ENCODE measurements at regions not wholly inside any gene's neighbourhood (a gene's known extent, or its start where the extent isn't known, plus 50 kb on each side); places are given as distances from the start of the nearest gene placed in this dataset.

DNA sequence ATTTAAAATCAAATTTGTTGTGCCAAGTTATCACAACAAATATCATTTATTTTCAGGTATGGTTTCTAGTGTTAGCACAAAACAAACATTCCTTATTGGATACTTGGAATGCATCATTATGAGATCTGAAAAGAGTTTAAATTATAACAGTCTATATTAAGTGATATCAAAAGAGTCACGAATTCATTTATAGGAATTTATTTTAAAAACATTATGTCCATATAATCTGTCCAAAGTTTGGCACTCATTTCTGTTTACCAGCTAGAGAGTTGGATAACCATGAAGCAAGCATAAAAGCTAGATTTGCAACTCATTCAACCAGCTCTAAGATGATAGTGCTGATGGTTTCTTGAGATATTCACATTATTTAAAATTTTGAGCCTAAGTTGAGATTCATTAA is 453.2 kb downstream of the DOK5 start:
- no peak overlapping the region for H2AFZ ChIP-seq
- ATAC-seq = no peak

More for the DNA sequence above, 453.2 kb downstream of the DOK5 start:
- Histone ChIP-seq H3K27me3 (ENCODE audit: insufficient read depth) (no peaks in the 10 kb centered on the region), H3K27ac (ENCODE audit: low read depth) (no peak overlapping the region), H3K9me2 (ENCODE audit: insufficient read depth) (no peaks in the 10 kb centered on the region), H3F3A (replicated peaks; ENCODE audit: low read depth) (no peaks in the 10 kb centered on the region), H4K20me1 (replicated peaks; ENCODE audit: insufficient read depth) (no peaks in the 10 kb centered on the region), H3K4me3 (no peak overlapping the region), H3K4me2 (no peak overlapping the region), H3K4me1 (ENCODE audit: insufficient read depth) (no peaks in the 10 kb centered on the region), H3K79me2 (replicated peaks; ENCODE audit: insufficient read depth) (no peaks in the 10 kb centered on the region), H3K36me3 (ENCODE audit: insufficient read depth) (peaks cover 9% of the 10 kb centered on the region; the same call in 1 of the 2 replicates)
- no peak overlapping the region for H3K27ac Mint-ChIP-seq
- H3K27me3 Mint-ChIP-seq (ENCODE audit: insufficient read depth, low read depth, poor library complexity) = peaks cover 2% of the 10 kb centered on the region
- TF ChIP-seq, protein P1, sequence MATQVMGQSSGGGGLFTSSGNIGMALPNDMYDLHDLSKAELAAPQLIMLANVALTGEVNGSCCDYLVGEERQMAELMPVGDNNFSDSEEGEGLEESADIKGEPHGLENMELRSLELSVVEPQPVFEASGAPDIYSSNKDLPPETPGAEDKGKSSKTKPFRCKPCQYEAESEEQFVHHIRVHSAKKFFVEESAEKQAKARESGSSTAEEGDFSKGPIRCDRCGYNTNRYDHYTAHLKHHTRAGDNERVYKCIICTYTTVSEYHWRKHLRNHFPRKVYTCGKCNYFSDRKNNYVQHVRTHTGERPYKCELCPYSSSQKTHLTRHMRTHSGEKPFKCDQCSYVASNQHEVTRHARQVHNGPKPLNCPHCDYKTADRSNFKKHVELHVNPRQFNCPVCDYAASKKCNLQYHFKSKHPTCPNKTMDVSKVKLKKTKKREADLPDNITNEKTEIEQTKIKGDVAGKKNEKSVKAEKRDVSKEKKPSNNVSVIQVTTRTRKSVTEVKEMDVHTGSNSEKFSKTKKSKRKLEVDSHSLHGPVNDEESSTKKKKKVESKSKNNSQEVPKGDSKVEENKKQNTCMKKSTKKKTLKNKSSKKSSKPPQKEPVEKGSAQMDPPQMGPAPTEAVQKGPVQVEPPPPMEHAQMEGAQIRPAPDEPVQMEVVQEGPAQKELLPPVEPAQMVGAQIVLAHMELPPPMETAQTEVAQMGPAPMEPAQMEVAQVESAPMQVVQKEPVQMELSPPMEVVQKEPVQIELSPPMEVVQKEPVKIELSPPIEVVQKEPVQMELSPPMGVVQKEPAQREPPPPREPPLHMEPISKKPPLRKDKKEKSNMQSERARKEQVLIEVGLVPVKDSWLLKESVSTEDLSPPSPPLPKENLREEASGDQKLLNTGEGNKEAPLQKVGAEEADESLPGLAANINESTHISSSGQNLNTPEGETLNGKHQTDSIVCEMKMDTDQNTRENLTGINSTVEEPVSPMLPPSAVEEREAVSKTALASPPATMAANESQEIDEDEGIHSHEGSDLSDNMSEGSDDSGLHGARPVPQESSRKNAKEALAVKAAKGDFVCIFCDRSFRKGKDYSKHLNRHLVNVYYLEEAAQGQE (IDR thresholded peaks at IDR 0.05; ENCODE audit: unreplicated experiment) = no peak
- TF ChIP-seq, protein P2, sequence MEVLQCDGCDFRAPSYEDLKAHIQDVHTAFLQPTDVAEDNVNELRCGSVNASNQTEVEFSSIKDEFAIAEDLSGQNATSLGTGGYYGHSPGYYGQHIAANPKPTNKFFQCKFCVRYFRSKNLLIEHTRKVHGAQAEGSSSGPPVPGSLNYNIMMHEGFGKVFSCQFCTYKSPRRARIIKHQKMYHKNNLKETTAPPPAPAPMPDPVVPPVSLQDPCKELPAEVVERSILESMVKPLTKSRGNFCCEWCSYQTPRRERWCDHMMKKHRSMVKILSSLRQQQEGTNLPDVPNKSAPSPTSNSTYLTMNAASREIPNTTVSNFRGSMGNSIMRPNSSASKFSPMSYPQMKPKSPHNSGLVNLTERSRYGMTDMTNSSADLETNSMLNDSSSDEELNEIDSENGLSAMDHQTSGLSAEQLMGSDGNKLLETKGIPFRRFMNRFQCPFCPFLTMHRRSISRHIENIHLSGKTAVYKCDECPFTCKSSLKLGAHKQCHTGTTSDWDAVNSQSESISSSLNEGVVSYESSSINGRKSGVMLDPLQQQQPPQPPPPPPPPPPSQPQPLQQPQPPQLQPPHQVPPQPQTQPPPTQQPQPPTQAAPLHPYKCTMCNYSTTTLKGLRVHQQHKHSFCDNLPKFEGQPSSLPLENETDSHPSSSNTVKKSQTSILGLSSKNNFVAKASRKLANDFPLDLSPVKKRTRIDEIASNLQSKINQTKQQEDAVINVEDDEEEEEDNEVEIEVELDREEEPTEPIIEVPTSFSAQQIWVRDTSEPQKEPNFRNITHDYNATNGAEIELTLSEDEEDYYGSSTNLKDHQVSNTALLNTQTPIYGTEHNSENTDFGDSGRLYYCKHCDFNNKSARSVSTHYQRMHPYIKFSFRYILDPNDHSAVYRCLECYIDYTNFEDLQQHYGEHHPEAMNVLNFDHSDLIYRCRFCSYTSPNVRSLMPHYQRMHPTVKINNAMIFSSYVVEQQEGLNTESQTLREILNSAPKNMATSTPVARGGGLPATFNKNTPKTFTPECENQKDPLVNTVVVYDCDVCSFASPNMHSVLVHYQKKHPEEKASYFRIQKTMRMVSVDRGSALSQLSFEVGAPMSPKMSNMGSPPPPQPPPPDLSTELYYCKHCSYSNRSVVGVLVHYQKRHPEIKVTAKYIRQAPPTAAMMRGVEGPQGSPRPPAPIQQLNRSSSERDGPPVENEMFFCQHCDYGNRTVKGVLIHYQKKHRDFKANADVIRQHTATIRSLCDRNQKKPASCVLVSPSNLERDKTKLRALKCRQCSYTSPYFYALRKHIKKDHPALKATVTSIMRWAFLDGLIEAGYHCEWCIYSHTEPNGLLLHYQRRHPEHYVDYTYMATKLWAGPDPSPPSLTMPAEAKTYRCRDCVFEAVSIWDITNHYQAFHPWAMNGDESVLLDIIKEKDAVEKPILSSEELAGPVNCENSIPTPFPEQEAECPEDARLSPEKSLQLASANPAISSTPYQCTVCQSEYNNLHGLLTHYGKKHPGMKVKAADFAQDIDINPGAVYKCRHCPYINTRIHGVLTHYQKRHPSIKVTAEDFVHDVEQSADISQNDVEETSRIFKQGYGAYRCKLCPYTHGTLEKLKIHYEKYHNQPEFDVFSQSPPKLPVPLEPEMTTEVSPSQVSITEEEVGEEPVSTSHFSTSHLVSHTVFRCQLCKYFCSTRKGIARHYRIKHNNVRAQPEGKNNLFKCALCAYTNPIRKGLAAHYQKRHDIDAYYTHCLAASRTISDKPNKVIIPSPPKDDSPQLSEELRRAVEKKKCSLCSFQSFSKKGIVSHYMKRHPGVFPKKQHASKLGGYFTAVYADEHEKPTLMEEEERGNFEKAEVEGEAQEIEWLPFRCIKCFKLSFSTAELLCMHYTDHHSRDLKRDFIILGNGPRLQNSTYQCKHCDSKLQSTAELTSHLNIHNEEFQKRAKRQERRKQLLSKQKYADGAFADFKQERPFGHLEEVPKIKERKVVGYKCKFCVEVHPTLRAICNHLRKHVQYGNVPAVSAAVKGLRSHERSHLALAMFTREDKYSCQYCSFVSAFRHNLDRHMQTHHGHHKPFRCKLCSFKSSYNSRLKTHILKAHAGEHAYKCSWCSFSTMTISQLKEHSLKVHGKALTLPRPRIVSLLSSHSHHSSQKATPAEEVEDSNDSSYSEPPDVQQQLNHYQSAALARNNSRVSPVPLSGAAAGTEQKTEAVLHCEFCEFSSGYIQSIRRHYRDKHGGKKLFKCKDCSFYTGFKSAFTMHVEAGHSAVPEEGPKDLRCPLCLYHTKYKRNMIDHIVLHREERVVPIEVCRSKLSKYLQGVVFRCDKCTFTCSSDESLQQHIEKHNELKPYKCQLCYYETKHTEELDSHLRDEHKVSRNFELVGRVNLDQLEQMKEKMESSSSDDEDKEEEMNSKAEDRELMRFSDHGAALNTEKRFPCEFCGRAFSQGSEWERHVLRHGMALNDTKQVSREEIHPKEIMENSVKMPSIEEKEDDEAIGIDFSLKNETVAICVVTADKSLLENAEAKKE (CRISPR knock-in tag; IDR thresholded peaks at IDR 0.05) = no peak
- TF ChIP-seq JUNB (IDR thresholded peaks at IDR 0.05; ENCODE audit: unreplicated experiment) (no peak), ZNF331 (CRISPR knock-in tag; IDR thresholded peaks at IDR 0.05; ENCODE audit: low read depth) (no peak), CREB1 (CRISPR knock-in tag; IDR thresholded peaks at IDR 0.05; ENCODE audit: low read depth) (no peak), EZH2phosphoT487 (IDR thresholded peaks at IDR 0.05; ENCODE audit: unreplicated experiment) (no peak), NANOG (IDR thresholded peaks at IDR 0.05; ENCODE audit: borderline replicate concordance) (no peak), STAT1 (IDR thresholded peaks at IDR 0.05; ENCODE audit: unreplicated experiment) (no peak), EZH2 (IDR thresholded peaks at IDR 0.05; ENCODE audit: low read depth, unreplicated experiment) (no peak)
- TF ChIP-seq, protein P3, sequence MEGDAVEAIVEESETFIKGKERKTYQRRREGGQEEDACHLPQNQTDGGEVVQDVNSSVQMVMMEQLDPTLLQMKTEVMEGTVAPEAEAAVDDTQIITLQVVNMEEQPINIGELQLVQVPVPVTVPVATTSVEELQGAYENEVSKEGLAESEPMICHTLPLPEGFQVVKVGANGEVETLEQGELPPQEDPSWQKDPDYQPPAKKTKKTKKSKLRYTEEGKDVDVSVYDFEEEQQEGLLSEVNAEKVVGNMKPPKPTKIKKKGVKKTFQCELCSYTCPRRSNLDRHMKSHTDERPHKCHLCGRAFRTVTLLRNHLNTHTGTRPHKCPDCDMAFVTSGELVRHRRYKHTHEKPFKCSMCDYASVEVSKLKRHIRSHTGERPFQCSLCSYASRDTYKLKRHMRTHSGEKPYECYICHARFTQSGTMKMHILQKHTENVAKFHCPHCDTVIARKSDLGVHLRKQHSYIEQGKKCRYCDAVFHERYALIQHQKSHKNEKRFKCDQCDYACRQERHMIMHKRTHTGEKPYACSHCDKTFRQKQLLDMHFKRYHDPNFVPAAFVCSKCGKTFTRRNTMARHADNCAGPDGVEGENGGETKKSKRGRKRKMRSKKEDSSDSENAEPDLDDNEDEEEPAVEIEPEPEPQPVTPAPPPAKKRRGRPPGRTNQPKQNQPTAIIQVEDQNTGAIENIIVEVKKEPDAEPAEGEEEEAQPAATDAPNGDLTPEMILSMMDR (conservative IDR thresholded peaks at IDR 0.05; ENCODE audit: low read depth in 2 of 2) = no peak
- H3K4me1 Mint-ChIP-seq = no peaks in the 10 kb centered on the region
- DNase-seq (ENCODE audit: low spot score) = no peak
- H3K9me3 Mint-ChIP-seq = peaks cover 85% of the 10 kb centered on the region
- no peak overlapping the region for H3K4me3 Mint-ChIP-seq
- peaks cover 23% of the 10 kb centered on the region for H3K36me3 Mint-ChIP-seq (ENCODE audit: low read depth)

All from GM23338 (cell line).